ENCODE measurements at regions not wholly inside any gene's neighbourhood (a gene's known extent, or its start where the extent isn't known, plus 50 kb on each side); places are given as distances from the start of the nearest gene placed in this dataset.
"Not testable (repeated sequence)": the region's sequence is repeated elsewhere in the genome, so short reads cannot be mapped to it uniquely, and the experiment has no call there.

DNA sequence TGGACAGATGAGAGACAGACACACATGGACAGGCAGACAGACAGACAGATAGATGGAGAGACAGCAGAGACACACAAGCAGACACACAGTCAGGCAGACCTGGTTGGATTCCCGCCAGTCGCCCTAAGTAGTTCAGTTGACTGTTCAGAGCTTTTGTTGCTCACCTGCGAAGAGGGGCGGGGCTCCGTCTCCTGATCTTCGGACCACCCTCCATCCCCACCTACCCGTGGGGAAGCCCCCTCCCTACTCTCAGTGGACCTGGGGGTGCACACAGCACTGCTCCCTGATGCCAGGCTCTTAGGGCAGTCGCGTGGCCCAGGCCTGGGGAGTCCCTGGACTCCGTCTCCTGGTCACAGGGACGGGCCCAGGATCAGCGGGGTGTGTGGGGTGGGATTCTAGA lies 341.0 kb downstream of the ADGRD1 start:
- TF ChIP-seq, protein P1, sequence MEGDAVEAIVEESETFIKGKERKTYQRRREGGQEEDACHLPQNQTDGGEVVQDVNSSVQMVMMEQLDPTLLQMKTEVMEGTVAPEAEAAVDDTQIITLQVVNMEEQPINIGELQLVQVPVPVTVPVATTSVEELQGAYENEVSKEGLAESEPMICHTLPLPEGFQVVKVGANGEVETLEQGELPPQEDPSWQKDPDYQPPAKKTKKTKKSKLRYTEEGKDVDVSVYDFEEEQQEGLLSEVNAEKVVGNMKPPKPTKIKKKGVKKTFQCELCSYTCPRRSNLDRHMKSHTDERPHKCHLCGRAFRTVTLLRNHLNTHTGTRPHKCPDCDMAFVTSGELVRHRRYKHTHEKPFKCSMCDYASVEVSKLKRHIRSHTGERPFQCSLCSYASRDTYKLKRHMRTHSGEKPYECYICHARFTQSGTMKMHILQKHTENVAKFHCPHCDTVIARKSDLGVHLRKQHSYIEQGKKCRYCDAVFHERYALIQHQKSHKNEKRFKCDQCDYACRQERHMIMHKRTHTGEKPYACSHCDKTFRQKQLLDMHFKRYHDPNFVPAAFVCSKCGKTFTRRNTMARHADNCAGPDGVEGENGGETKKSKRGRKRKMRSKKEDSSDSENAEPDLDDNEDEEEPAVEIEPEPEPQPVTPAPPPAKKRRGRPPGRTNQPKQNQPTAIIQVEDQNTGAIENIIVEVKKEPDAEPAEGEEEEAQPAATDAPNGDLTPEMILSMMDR (optimal IDR thresholded peaks at IDR 0.05 in 1 of 3, IDR thresholded peaks at IDR 0.05 in 1 of 3, conservative IDR thresholded peaks at IDR 0.05 in 1 of 3; ENCODE audit: extremely low read depth in 1 of 3, insufficient read depth in 2 of 3, low read length in 3 of 3): not testable (repeated sequence)
- not testable (repeated sequence) for TF ChIP-seq EZH2 (IDR thresholded peaks at IDR 0.05; ENCODE audit: low read length)

Measured in keratinocyte (primary cell).